Umbilical cord (tissue), 1 donor: ENCODE measurements at regions not wholly inside any gene's neighbourhood (a gene's known extent, or its start where the extent isn't known, plus 50 kb on each side); places are given as distances from the start of the nearest gene placed in this dataset.

Source experiments
- DNase-seq: peaks from one replicate; pipeline ENCODE4 v3.0.0-alpha.2; 2015; ENCODE audit warnings: low spot score

DNA sequence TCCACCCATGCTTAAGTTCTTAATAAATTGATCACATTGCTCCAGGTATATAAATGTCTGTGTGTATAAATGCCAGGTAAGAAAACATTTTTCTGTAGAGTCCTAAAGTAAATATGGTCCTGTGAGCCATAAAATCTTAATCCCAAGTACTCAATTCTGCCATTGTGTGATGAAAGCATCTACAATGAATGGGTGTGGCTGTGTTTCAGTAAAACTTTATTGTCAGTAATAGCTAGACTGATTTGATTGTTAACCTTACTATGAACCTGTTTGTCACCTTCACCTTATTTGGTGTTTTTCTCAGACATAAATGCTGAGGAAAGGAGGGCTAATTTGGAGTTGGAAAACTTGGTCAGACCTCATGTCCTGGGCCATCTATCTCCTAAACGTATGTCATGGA, 683.5 kb upstream of the GRM7 start:
- no peak for DNase-seq

DNA sequence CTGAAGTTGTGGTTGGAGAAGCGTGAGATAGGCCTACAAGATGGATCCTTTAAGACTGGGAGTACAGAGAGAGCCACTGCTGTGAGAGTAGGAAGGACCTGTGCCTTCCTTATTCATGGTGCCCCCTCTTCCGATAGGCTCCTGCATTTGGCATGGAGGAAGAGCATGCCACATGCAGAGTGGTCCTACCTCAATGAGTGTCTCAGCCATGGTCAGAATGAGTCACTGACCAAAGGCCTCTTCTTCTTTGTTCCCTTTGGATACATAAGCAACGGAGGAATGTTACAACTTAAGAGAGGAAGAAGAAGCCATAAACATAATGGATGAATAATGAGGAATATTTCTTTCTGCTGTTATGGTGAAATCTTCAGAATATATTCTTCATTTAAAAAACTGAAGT, 681.2 kb upstream of the GRM7 start:
- DNase-seq: no peak

GRCh38 chr3:6180171-6180570, 680.7 kb upstream of the GRM7 start:
- DNase-seq: no peak

DNA sequence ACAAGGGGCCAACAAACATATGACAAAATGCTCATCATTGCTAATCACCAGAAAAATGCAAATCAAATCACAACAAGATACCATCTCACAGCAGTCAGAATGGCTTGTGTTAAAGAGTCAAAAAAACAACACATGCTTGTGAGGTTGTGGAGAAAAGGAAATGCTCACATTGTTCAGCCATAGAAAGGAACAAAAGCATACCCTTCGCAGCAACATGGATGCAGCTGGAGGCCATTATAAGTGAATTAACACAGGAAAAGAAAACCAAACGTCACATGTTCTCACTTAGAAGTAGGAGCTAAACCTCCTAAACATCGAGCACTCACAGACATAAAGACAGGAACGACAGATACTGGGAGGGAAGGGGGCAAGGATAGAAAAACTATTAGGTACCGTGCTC, 678.4 kb upstream of the GRM7 start:
- DNase-seq: no peak

DNA sequence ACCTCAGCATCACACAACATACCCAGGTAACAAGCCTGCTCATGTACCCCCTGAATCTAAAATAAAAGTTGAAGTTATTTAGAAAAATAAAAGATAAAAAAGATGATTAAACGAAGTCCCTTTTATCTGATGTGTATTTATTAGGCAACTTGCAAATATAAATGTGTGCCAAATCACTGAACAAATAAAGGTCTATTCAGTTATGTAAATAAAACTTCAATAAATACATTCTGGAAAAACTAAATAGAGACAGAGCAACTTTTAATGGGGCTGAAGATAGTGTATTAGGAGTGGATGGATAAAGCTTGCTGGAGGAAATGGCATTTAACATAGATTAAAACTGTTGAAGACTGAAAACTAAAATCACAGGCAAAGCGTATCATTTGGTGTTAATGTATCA, 678.0 kb upstream of the GRM7 start:
- no peak for DNase-seq

- no peak for DNase-seq
Measured at GRCh38 chr3:6189384-6189783, 671.5 kb upstream of the GRM7 start.

DNA sequence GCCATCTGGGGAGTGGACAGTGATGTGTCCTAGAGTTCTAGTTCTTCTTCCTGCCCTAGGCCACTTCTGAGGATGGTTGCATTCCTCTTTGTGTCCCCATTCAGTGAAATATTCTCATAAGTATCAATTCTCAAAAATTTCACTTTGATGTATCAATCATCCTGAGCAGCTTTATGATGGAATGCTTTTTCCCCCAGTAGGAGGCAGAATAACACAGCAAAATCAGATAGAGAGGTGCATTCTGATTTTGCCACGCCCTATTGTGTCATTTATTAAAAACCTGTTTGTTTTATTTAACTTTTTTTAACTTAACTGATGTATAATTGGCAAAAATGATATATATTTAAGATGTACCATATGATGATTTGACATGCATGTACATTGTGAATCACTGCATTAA, 656.0 kb upstream of the GRM7 start:
- DNase-seq: no peak

GRCh38 chr3:6216135-6217026, 644.5 kb upstream of the GRM7 start:
- DNase-seq: no peak

- no peak for DNase-seq
Measured at GRCh38 chr3:6220447-6220846, 640.5 kb upstream of the GRM7 start.

DNA sequence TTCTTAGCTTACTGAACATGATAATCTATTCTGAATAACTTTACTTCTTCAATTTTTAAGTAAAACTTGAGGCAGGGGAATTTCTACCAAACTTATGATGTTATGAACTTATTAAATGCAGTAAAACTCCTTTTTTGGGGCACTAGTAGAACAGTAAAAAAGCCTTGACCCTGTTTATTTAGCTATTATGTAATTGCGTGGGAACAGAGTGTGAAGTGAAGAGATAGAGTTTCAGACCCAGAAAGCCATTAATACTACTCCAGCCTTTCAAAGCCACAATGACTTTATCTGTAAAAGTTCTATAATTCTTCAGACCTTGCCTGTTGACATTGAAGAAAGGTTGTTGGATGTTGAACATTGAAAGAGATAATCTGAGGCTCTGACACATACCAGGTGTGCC, 638.8 kb upstream of the GRM7 start:
- DNase-seq: peak; percentile 8

- DNase-seq: no peak
Measured at GRCh38 chr3:6223572-6223971, 637.3 kb upstream of the GRM7 start.

DNA sequence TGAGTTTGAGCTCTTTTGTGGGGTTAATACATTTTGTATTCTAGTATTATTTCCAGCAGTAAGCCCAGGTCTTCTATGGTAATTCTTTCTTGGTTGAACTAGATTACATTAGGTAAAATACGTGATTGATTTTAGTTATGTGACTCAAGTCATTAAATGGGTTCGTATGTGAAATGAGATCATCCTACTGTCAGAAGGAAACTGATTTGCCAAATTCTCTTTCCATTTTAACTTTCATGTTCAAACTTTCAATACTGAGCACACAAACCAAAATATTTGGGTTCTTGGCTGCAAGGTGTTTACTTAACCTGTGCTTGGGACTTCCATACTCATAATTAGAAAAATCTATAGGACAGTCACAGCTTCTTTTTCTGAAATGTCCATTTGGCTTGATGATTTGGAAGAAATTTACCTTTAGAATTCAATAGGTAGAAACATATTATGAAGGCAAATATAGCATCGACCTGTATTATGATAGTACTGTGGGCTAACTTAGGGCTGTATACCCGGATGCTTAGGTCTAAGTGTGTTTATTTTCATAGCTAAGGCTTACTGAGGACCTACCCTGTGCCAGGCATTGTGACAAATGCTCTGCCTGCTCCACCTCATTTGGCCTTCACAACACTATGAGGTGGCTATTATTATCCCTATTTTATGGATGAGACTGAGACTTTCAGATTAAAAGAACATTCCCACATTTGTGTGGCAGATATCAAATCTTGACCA, 631.8 kb upstream of the GRM7 start:
- DNase-seq: no peak

GRCh38 chr3:6229778-6230410, 631.0 kb upstream of the GRM7 start:
- no peak for DNase-seq

DNA sequence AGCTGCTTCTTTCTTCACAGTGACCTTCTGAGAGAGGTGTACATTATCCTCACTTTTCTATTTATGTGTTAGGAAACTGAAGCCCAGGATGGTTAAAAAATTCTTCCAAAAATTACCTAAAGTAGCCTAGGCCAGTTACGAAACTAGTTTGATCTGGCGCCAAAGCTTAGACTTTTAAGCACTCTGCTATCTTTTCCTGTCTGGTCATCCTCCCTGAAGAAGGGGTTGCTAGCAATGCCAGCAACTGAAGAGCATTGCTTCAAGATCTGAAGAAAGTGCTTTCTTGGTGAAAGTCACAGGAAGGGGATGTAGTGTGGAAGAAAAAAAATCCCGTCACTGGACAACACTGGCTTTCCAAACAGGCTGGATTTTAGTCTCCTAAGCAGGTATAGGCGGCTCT, 618.8 kb upstream of the GRM7 start:
- peak; percentile 72 for DNase-seq

DNA sequence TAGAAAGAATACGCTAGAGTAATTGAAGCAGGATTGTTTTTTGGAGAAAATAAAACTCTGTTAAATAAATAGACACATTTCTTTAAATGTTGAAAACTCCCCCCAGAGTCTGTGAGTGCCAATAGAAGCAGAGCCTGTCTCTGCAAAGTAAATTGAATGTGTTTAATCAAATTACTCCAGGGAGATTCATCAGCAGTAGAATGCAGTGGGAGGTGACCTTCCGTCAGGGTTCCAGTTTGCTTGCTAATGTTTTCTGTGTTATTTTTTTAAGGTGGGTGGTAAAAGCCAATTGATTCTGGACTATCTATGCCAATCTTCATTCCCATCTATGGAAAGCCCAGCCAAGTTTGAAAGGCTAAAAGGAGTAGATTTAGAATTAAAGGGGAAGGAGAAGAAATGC, 612.4 kb upstream of the GRM7 start:
- DNase-seq: no peak

DNA sequence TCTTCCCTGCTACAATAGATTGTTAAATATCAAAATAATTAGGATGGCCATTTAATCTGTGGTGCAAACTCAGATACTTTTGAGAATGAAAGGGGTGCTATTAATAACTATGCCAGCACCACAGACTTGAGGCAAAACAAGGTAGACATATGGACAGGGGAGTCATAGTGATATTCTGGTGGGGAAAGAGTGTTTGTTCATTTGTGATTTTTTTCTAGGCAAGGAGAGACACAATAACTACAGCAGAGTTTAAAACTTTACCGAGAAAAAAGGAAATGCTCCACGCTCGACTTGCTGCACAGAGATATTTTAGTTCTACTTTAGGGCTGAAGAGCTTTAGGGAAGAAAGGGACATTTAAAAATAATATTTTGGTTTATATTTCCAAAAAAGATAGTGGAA, 611.2 kb upstream of the GRM7 start:
- no peak for DNase-seq

- no peak for DNase-seq
Measured at GRCh38 chr3:6250167-6250566, 610.7 kb upstream of the GRM7 start.

GRCh38 chr3:6251612-6252400, 609.1 kb upstream of the GRM7 start:
- peak; percentile 78 for DNase-seq

DNA sequence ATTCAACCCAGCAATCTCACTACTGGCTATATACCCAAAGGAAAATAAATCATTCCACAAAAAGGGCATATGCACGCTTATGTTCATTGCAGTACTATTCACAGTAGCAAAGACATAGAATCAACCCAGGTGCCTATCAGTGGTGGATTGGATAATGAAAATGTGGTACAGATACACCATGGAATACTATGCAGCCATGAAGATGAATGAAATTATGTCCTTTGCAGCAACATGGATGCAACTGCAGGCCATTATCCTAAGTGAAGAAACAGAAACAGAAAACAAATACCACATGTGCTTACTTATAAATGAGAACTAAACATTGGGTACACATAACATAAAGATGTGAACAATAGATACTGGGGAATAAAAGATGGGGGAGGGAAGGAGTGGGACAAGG, 606.4 kb upstream of the GRM7 start:
- no peak for DNase-seq

- no peak for DNase-seq
Measured at GRCh38 chr3:6255229-6255628, 605.7 kb upstream of the GRM7 start.

DNA sequence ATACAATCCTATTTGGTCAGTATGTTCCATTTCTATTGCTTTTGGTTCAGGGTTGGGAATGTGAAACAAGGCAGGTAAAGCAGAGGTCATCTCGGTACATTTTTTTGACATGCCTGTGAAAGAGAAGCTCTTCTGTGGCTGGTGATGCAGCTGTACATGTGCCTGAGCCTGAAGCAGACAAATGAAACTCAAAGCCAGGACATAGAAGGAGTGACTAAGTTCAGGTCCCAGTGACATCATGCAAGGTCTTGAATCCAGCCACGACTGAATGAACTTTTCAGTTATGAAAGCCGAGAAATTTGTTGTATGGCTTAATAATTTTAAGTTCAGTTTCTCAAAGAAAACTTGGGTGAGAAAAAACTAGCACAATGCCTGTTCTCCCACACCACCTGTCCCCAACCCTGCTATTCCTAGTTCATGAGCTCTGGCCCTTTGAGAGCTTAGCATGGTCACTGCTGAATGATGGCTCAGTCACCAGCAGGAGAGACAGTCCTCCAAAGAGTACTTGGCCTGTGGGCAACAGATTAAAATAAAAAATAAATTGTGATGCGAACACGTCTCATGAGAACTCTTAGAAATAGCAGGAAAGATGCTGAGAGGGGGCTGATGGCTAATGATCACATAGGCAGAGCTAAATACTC, 600.2 kb upstream of the GRM7 start:
- DNase-seq: no peak
